GM12878 (cell line): ENCODE measurements at regions not wholly inside any gene's neighbourhood (a gene's known extent, or its start where the extent isn't known, plus 50 kb on each side); places are given as distances from the start of the nearest gene placed in this dataset.

ENCODE experiments used
- ATAC-seq: fragments of 200-7000 bp; cut with Tn5 transposase; 3 replicates; pipeline ENCODE4 v1.9.1; 2020; ENCODE audit warnings: mild to moderate bottlenecking, moderate library complexity
- BruUV-seq: library from RNA; stranded (reverse); fragments of 400-500 nt; replicated peaks from 2 replicates; lab custom pipeline; 2021; lab: Mats Ljungman, UMichigan
- CTCF ChIA-PET: fragments of 300-600 bp; sonication (Branson Sonifier 250); formaldehyde crosslinking; extraction: SDS; loops from one replicate; lab custom pipeline; 2021; ENCODE audit warnings: inconsistent platforms; lab: Yijun Ruan, JAX
- POLR2A ChIA-PET: fragments of 350-600 bp; formaldehyde crosslinking; extraction: SDS; loops from one replicate; lab custom pipeline; 2021; ENCODE audit warnings: inconsistent platforms; lab: Charles Lee
- RAD21 ChIA-PET: fragments of 300-600 bp; sonication (Branson Sonifier 250); formaldehyde crosslinking; loops from one replicate; lab custom pipeline; 2023; ENCODE audit warnings: antibody characterized with exemption; ENCODE audit not compliant: unreplicated experiment; lab: Charles Lee
- SMC1A ChIA-PET: fragments of 300-600 bp; sonication (Branson Sonifier 250); formaldehyde crosslinking; loops from one replicate; lab custom pipeline; 2023; ENCODE audit not compliant: unreplicated experiment, uncharacterized antibody; lab: Charles Lee
- DNase-seq: peaks from one replicate; pipeline ENCODE4 v3.0.0-alpha.2; 2011; ENCODE audit warnings: low read depth, low spot score
- FAIRE-seq: peaks from 3 replicates; lab custom pipeline; 2011; peaks lifted over from hg19 to GRCh38; lab: Jason Lieb, UNC
- H2AFZ ChIP-seq: 2 replicates; pipeline ENCODE4 v1.6.0; 2011; ENCODE audit warnings: low read depth, low read length, control low read depth; ENCODE audit not compliant: control insufficient read depth
- H3K27ac ChIP-seq: 2 replicates; pipeline ENCODE4 v1.5.1; 2011; ENCODE audit warnings: control low read depth; ENCODE audit not compliant: control insufficient read depth, insufficient read depth
- H3K27me3 ChIP-seq, 2 experiments: replicated peaks in 1 of 2; 2 replicates each; pipeline versions ENCODE4 v1.6.0 to v1.6.1; 2011; ENCODE audit warnings: low read length in 1 of 2; ENCODE audit not compliant: control insufficient read depth in 2 of 2, insufficient read depth in 2 of 2
- H3K36me3 ChIP-seq, 2 experiments: 2 replicates each; pipeline ENCODE4 v1.5.1; 2011; ENCODE audit warnings: low read length in 1 of 2; ENCODE audit not compliant: control insufficient read depth in 2 of 2, insufficient read depth in 2 of 2
- H3K4me1 ChIP-seq: 2 replicates; pipeline ENCODE4 v1.6.1; 2011; ENCODE audit warnings: mild to moderate bottlenecking, low read length, moderate library complexity, mixed read lengths; ENCODE audit not compliant: control insufficient read depth, insufficient read depth
- H3K4me2 ChIP-seq: 2 replicates; pipeline ENCODE4 v1.6.0; 2011; ENCODE audit warnings: control low read depth; ENCODE audit not compliant: control insufficient read depth, insufficient read depth
- H3K4me3 ChIP-seq: fragments of 200-600 bp; sonication (generic); 2 replicates; pipeline ENCODE4 v1.5.1; 2016
- H3K79me2 ChIP-seq: 2 replicates; pipeline ENCODE4 v1.6.0; 2011; ENCODE audit warnings: low read length; ENCODE audit not compliant: control insufficient read depth, insufficient read depth
- H3K9ac ChIP-seq: 2 replicates; pipeline ENCODE4 v1.8.0; 2011; ENCODE audit warnings: low read length, control low read depth, mixed read lengths; ENCODE audit not compliant: control insufficient read depth, insufficient read depth
- H3K9me3 ChIP-seq: replicated peaks from 3 replicates; pipeline ENCODE4 v1.5.1; 2011; ENCODE audit warnings: mild to moderate bottlenecking, low read length; ENCODE audit not compliant: control insufficient read depth, insufficient read depth
- H4K20me1 ChIP-seq: 2 replicates; pipeline ENCODE4 v1.6.0; 2011; ENCODE audit not compliant: control insufficient read depth, insufficient read depth
- BCL11A ChIP-seq: IDR thresholded peaks from 2 replicates; pipeline ENCODE4 v1.6.1; 2011; ENCODE audit warnings: low read depth, low read length
- CTCF ChIP-seq, 3 experiments: IDR thresholded peaks in 2 of 3; conservative IDR thresholded peaks in 1 of 3; 2 replicates each; pipeline ENCODE4 v1.5.1; 2011; ENCODE audit warnings: low read depth in 3 of 3, low read length in 3 of 3, mild to moderate bottlenecking in 3 of 3, control low read depth in 2 of 3, moderate library complexity in 2 of 3, inconsistent platforms in 1 of 3, mixed read lengths in 1 of 3; ENCODE audit not compliant: control insufficient read depth in 2 of 3, insufficient read depth in 1 of 3; ENCODE audit errors: extremely low read depth in 1 of 3
- EGR1 ChIP-seq, 2 experiments: IDR thresholded peaks; 1 replicate in 1 of 2; 2 replicates in 1 of 2; pipeline ENCODE4 v1.6.1; 2011 to 2012; ENCODE audit warnings: low read depth in 2 of 2, low read length in 2 of 2, borderline replicate concordance in 1 of 2, mild to moderate bottlenecking in 1 of 2, moderate library complexity in 1 of 2
- NFIC ChIP-seq: IDR thresholded peaks from 2 replicates; pipeline ENCODE4 v1.6.1; 2012; ENCODE audit warnings: low read depth, mild to moderate bottlenecking, inconsistent platforms, low read length, moderate library complexity
- PKNOX1 ChIP-seq: fragments of 450-650 bp; IDR thresholded peaks from 2 replicates; pipeline ENCODE4 v1.6.1; 2016; ENCODE audit warnings: mild to moderate bottlenecking
- RAD21 ChIP-seq: IDR thresholded peaks from 2 replicates; pipeline ENCODE4 v1.6.1; 2011; ENCODE audit warnings: mild to moderate bottlenecking, low read depth, low read length, moderate library complexity; ENCODE audit not compliant: insufficient read depth
- RFX5 ChIP-seq: IDR thresholded peaks from 2 replicates; pipeline ENCODE4 v1.6.1; 2011; ENCODE audit warnings: low read depth, low read length, improper control_type of control experiment
- TBL1XR1 ChIP-seq: IDR thresholded peaks from 2 replicates; pipeline ENCODE4 v1.6.1; 2012; ENCODE audit warnings: low read depth, low read length, improper control_type of control experiment
- ZNF207 ChIP-seq: fragments of 450-650 bp; IDR thresholded peaks from 2 replicates; pipeline ENCODE4 v1.6.1; 2014; ENCODE audit warnings: antibody characterized with exemption, mild to moderate bottlenecking, borderline replicate concordance
- WGBS: methylation state at CpG from one replicate; pipeline ENCODE4 v1.1.6; 2016; ENCODE audit warnings: low lambda C conversion rate; ENCODE audit not compliant: insufficient replicate concordance, insufficient coverage; ENCODE audit errors: missing lambda C conversion rate; 5-methylcytosine and 5-hydroxymethylcytosine counted together
- in situ Hi-C: fragments of 300-500 bp; cut with MboI; formaldehyde crosslinking; loops from 9 replicates; pipeline ENCODE4 v1.14.3; 2018; ENCODE audit warnings: mixed read lengths
- intact Hi-C: fragments of 100-400 bp; cut with micrococcal nuclease; formaldehyde crosslinking; loops from one replicate; pipeline ENCODE4 v1.14.2; 2022; ENCODE audit not compliant: unreplicated experiment

GRCh38 chr7:142422621-142423020 is 164.8 kb upstream of the PRSS58 start:
- Histone ChIP-seq H4K20me1 (no peaks in the 10 kb centered on the region), H2AFZ (no peak overlapping the region), H3K9me3 (no peaks in the 10 kb centered on the region), H3K4me1 (no peaks in the 10 kb centered on the region), H3K9ac (no peak overlapping the region), H3K27ac (no peak overlapping the region), H3K36me3 (no peaks in the 10 kb centered on the region), H3K4me2 (no peak overlapping the region), H3K79me2 (no peaks in the 10 kb centered on the region), H3K4me3 (no peak overlapping the region), H3K27me3 (no peaks in the 10 kb centered on the region; a peak in 1 of 4 replicates)
- TF ChIP-seq TBL1XR1, result no peak
- no peak for TF ChIP-seq EGR1 (IDR thresholded peaks at IDR 0.05; ENCODE audit: borderline replicate concordance in 1 of 2, low read depth in 2 of 2, low read length in 2 of 2)
- TF ChIP-seq ZNF207, result no peak
- TF ChIP-seq NFIC, result no peak
- intact Hi-C loops, result no loop called here
- ChIA-PET CTCF (interaction anchor here (2.1 kb wide), 1 partner anchor 9 kb away, joined by 9 read pairs; no protein-coding TSS in a partner anchor), RAD21 (no interaction called here), POLR2A (no interaction called here), SMC1A (no interaction called here)
- in situ Hi-C loops, result no loop called here
- DNase-seq, result no peak
- no TSS peak for BruUV-seq
- under 1% methylated on average over 4 of the region's 4 CpGs for WGBS
- no peak for ATAC-seq
- no peak for FAIRE-seq

GRCh38 chr7:142420554-142421362 is 162.9 kb upstream of the PRSS58 start:
- FAIRE-seq (no peak), ATAC-seq (no peak), DNase-seq (no peak)
- H3K4me3 ChIP-seq, result no peak overlapping the region
- no peak overlapping the region for H3K4me2 ChIP-seq
- no peak overlapping the region for H3K27ac ChIP-seq
- 22% methylated on average over 5 of the region's 5 CpGs for WGBS
- intact Hi-C loops (no loop called here), in situ Hi-C loops (no loop called here)
- ChIA-PET CTCF (no interaction called here), SMC1A (no interaction called here), RAD21 (no interaction called here), POLR2A (no interaction called here)
- no peaks in the 10 kb centered on the region for H3K4me1 ChIP-seq
- no peaks in the 10 kb centered on the region for H3K9me3 ChIP-seq
- H3K36me3 ChIP-seq, result no peaks in the 10 kb centered on the region
- no peaks in the 10 kb centered on the region; a peak in 1 of 4 replicates for H3K27me3 ChIP-seq
- no peaks in the 10 kb centered on the region for H4K20me1 ChIP-seq
- no peak overlapping the region for H2AFZ ChIP-seq
- H3K79me2 ChIP-seq, result no peaks in the 10 kb centered on the region
- H3K9ac ChIP-seq, result no peak overlapping the region
- TF ChIP-seq RFX5, result no peak
- TF ChIP-seq BCL11A, result no peak
- TF ChIP-seq PKNOX1, result no peak
- 0 out of 2 replicates have a peak, but pooled peaks have one; percentile 10 for TF ChIP-seq RAD21
- peak; percentile 21 to 30 (median 24); a peak in 3 of 6 replicates for TF ChIP-seq CTCF (IDR thresholded peaks at IDR 0.05 in 2 of 3, conservative IDR thresholded peaks at IDR 0.05 in 1 of 3; ENCODE audit: control insufficient read depth in 2 of 3, extremely low read depth in 1 of 3, insufficient read depth in 1 of 3, low read depth in 3 of 3, low read length in 3 of 3)
- TF ChIP-seq, all 136 proteins: peak for 2
- BruUV-seq, result no TSS peak
